COLO668 (cell line): ENCODE measurements at regions not wholly inside any gene's neighbourhood (a gene's known extent, or its start where the extent isn't known, plus 50 kb on each side); places are given as distances from the start of the nearest gene placed in this dataset.
"Not testable (repeated sequence)": the region's sequence is repeated elsewhere in the genome, so short reads cannot be mapped to it uniquely, and the experiment has no call there.

Source experiments
- DNase-seq: peaks from one replicate; lab custom pipeline; 2025; ENCODE audit not compliant: unreplicated experiment; lab: John Stamatoyannopoulos, UW

GRCh38 chr3:160047876-160048275 is 59.2 kb downstream of the IL12A start:
- no peak for DNase-seq

GRCh38 chr3:160049038-160049437 is 60.4 kb downstream of the IL12A start:
- no peak for DNase-seq

GRCh38 chr3:160049565-160049964 is 60.9 kb downstream of the IL12A start:
- no peak for DNase-seq

- no peak for DNase-seq
These were observed 61.4 kb downstream of the IL12A start for GRCh38 chr3:160049988-160050387.

- no peak for DNase-seq
These were observed 63.9 kb downstream of the IL12A start for GRCh38 chr3:160052385-160053047.

- DNase-seq: no peak
These were observed 64.4 kb downstream of the IL12A start for GRCh38 chr3:160053048-160053391.

GRCh38 chr3:160054862-160055261 is 66.2 kb downstream of the IL12A start:
- DNase-seq: not testable (repeated sequence)

GRCh38 chr3:160055659-160056058 is 67.0 kb downstream of the IL12A start:
- no peak for DNase-seq

- no peak for DNase-seq
These were observed 68.7 kb downstream of the IL12A start for GRCh38 chr3:160057331-160057730.

- DNase-seq: no peak
These were observed 71.9 kb downstream of the IL12A start for GRCh38 chr3:160060409-160061027.

GRCh38 chr3:160061525-160061924 is 72.9 kb downstream of the IL12A start:
- DNase-seq: no peak

GRCh38 chr3:160065282-160065681 is 76.6 kb downstream of the IL12A start:
- DNase-seq: no peak

- DNase-seq: no peak
These were observed 77.2 kb downstream of the IL12A start for GRCh38 chr3:160065786-160066185.

GRCh38 chr3:160069986-160070385 is 81.4 kb downstream of the IL12A start:
- no peak for DNase-seq

GRCh38 chr3:160076519-160076918 is 87.9 kb downstream of the IL12A start:
- DNase-seq: no peak

GRCh38 chr3:160078533-160078932 is 89.9 kb downstream of the IL12A start:
- no peak for DNase-seq

- DNase-seq: no peak
These were observed 93.4 kb downstream of the IL12A start for GRCh38 chr3:160081958-160082533.

GRCh38 chr3:160084998-160085397 is 96.4 kb downstream of the IL12A start:
- DNase-seq: no peak

- DNase-seq: no peak
These were observed 100.0 kb downstream of the IL12A start for GRCh38 chr3:160088492-160089137.

- no peak for DNase-seq
These were observed 102.0 kb downstream of the IL12A start for GRCh38 chr3:160090653-160091052.

- DNase-seq: no peak
These were observed 102.8 kb downstream of the IL12A start for GRCh38 chr3:160091441-160091840.

GRCh38 chr3:160092760-160093159 is 104.1 kb downstream of the IL12A start:
- no peak for DNase-seq
